NCI-H1694 (cell line): ENCODE measurements at regions not wholly inside any gene's neighbourhood (a gene's known extent, or its start where the extent isn't known, plus 50 kb on each side); places are given as distances from the start of the nearest gene placed in this dataset.
"Not testable (repeated sequence)": the region's sequence is repeated elsewhere in the genome, so short reads cannot be mapped to it uniquely, and the experiment has no call there.

Source experiments
- DNase-seq: peaks from one replicate; lab custom pipeline; 2025; lab: John Stamatoyannopoulos, UW

DNA sequence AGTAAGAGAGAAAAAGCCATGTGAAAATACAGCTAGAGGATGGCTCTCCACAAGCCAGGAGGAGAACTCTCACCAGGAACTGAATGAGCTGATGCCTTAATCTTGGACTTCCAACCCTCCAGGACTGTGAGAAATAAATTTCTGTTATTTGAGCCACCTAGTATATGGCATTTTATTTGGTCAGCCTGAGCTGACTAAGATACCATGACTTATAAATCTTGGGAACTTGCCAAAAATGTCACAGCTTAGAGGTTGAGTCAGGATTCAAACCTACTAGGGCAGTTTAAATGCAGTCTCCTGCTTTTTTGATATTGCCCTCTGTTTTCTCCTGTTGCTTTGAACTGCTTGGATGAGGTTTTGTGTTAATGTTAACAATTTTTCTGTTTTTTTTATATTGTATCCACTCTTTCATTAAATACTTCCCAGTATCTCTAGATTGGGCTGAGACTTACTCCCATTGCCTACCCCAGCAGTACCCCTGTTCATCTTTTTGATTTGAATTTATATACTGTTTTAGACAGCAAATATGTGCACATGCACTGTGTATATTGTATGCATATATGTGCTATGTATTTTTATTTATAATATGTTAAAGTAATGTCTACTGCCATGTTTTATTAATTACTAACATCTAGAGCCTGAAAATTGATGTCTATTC, 1223.2 kb downstream of the OTOL1 start:
- no peak for DNase-seq

GRCh38 chr3:162721736-162722135, 1225.1 kb downstream of the OTOL1 start:
- no peak for DNase-seq

DNA sequence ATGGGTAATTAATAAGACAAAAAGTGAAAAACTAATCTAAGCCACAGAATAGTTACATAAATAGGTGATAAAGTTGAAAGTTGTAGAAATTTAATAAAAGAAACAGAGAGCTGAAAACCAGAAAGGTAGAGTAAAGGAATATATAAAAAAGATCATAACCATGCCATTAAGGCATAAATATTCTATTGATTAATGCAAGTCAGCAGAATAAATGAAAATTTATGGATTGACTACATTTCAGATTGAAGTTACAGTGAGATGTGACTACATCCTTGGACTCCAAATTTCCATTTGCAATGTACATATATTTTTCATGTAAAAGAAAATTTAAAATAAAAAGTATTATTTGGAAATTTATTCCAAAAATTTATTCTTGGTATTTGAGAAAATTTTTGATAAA, 1225.7 kb downstream of the OTOL1 start:
- DNase-seq = no peak

DNA sequence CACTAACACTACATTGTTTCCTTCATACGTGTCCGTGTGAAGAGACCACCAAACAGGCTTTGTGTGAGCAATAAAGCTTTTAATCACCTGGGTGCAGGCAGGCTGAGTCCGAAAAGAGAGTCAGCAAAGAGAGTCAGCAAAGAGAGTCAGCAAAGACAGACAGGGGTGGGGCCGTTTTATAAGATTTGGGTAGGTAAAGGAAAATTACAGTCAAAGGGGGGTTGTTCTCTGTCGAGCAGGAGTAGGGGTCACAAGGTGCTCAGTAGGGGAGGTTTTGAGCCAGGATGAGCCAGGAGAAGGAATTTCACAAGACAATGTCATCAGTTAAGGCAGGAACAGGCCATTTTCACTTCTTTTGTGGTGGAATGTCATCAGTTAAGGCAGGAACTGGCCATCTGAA, 1226.2 kb downstream of the OTOL1 start:
- DNase-seq = not testable (repeated sequence)

DNA sequence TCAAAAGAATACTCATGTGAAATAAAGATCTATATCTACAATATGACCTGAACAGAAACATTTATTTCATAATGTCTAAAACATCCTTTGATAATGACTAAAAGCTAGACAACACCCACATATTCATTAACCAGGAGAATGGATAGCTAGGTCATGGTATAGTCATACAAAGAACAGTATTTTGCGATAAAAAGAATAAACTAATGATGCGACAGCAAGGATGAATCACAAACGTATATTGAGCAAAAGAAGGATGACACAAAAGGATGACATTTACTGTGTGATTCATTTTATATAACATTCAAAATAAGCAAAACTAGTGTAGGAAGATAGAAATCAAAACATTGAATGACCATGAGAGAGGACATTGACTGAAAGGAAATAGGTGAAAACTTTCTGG, 1233.1 kb downstream of the OTOL1 start:
- no peak for DNase-seq

- not testable (repeated sequence) for DNase-seq
Measured at GRCh38 chr3:162731961-162732360, 1235.4 kb downstream of the OTOL1 start.

DNA sequence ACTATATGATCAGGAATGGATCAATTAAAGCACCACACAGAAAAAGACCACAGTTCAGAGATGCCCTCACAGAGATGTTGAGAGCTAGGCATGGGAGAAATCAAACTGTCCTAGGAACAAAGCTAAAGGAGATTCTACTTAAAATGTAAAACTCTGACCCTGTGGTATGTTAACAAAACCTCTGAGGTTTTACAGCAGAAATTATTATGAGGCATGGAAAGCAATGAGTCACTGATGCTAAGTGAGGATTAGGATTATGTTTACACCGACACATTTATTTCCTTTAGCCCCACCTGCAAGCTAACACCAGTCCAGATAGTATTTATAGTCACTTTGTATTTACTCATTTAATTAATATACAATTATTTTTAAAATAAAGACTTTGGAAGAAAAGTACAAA, 1242.2 kb downstream of the OTOL1 start:
- DNase-seq = no peak

GRCh38 chr3:162740941-162741596, 1244.5 kb downstream of the OTOL1 start:
- DNase-seq = no peak

DNA sequence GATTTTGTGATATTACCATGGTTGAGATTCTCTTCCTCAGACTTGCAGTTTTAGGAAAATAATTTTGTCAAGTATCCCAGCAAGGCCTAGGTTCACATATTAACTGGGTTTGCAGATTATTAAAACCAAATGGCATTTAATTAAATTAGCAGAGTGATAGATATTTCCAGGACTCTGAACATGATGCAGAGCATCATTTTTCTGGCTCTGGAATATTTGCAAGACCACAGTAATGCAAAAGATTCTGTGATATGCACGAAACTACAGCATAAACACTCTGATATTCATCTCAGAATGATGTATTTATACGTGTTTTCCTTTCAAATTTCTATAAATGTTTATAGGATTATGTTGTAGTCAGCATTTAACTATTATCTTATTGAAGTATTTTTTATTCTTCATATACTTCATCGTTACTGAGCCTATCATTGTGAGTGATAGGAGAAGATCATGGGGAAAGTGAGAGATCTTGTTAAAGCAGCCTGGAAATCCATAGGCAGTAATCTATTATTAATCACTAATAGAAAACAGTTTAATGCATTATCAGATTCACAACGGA, 1245.6 kb downstream of the OTOL1 start:
- no peak for DNase-seq

DNA sequence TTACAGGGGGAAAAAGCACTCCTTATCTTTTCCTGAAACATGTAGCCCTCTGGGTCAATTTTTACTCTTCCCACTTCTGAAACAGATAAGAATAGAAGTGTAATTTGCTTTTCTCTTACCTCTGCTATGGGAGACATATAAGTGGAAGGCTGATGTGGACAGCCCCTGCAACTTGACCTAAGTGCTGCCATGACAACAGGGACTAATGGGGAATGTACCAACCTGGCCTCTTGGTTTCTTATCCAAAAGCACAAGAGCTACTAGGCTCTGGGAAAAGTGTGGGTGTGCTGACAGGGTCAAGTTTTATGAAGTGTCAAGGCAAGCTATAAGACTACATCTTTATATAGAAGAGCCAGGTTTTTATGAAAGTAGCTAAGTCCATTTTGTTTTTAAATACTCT, 1246.5 kb downstream of the OTOL1 start:
- DNase-seq = no peak

- DNase-seq = no peak
Measured at GRCh38 chr3:162760789-162761188, 1264.2 kb downstream of the OTOL1 start.

DNA sequence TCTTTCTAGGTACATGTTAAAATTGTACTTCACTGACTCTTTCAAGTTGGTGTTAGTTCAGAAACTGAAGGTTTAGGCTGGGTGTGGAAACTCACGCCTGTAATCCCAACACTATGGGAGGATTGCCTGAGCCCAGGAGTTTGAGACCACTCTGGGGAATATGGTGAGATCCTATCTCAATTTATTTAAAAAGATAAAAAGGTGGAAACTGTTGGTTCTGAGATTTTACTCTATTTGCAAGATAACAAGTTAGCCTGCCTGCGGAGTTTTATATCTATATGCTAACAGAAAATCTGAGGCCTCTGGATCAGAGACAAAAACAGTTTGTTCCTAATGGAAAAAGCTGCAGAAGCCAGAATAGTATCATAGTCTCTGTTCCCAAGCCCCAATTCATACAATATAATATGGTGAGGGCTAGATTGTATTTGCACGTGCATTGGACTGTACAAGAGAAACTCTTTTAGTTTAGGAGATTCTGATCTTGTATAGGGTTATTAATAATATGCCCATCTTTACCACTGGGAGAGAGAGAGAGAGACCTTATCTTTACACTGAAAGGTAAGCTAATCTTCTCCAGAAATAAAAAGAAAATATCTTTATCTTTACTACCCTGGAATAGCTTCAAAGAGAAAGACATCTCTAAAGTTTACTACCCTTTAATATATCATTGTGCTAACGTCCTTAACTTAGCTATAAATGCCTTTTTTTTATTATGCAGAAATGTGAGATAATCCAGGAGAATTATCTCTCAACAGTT, 1267.6 kb downstream of the OTOL1 start:
- DNase-seq = no peak

DNA sequence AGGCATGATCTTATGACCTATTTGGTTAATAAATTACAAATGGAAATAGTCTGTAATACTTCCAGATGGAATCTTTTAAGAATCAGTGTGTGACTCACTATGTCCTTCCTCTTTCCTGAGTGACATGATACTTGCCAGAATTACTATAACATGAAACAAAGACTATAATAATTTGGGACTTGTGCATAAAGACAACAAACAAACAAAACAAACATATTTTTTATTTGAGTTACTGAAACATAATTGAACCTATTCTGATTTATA, 1268.1 kb downstream of the OTOL1 start:
- DNase-seq = no peak

DNA sequence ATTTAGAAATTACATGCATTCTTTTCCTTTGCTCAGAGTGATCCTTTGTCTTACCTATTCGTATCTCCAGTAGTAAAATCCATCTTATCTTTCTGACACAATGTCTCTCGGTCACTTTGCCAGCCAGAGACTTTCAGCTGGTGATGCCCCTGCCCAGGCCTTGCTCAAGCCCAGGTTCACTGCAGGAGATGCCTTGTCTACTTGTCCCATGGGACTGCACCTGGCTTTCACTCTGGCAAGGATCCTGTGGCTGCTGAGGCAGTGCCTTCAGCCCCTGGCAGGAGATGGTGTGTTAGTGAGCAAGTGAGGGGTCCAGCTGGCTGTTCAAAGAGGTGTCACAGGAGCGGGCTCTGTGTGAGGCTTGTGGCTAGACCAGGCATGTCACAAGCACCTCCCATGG, 1268.9 kb downstream of the OTOL1 start:
- no peak for DNase-seq

DNA sequence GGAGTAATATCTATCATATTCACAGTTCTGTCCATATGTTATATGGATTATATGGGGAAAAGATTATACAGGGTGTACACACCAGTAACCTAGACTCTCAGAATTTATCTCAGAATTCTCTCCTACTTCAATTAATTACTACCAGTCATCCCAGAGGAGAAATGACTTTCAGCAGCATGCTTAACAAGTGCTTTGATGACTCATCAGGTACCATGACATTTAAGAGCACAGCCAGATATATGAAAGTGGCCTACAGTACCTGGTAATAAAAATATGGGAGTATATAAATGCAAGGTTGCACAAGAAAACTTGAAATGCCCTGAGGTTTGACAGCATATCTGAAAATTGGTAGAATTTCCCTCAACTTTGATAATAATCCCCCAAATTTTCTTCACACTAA, 1273.0 kb downstream of the OTOL1 start:
- DNase-seq = no peak

GRCh38 chr3:162770551-162770950, 1273.9 kb downstream of the OTOL1 start:
- no peak for DNase-seq

DNA sequence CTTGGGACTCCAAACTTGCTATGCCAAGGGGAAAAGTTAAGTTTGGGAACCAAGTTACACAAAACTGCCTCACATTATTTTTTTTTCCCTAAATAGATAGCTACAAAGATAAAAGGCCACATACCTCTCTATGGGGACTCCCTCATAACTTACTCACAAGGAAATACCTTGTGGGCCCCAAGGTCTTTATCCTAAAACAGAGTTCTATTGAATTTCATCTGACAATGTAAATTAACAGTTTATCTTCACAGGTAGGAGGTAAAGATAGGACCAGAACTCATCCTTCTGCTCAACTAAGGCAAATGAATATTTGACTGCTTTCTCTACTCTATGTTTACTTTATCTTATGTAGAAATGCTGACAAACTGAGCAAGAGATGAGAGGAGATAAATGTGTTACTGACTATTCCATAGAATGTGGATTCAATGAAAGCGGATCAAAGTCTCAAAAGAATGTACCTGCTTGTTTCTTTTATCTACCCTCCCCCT, 1278.0 kb downstream of the OTOL1 start:
- no peak for DNase-seq

GRCh38 chr3:162776148-162776547, 1279.5 kb downstream of the OTOL1 start:
- DNase-seq = no peak

- DNase-seq = no peak
Measured at GRCh38 chr3:162777118-162777517, 1280.5 kb downstream of the OTOL1 start.

DNA sequence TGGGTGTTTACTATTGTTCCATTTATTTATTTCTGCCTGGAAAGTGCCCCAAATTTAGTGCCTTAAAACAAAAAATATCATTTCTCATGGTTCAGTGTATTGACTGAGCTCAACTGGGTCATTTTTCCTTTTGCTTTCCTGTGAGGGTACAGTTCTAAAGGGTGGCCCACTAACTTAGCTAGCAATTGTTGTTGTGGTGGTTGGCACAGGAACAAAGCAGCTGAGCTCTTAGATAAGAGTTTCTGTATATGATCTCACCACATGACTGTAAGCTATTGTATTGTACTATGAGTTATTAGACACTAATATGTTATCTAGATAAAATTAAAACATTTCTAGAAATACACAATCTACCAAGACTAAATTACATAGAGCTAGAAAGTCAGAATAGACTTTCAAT, 1283.7 kb downstream of the OTOL1 start:
- DNase-seq = no peak

GRCh38 chr3:162799910-162800309, 1303.3 kb downstream of the OTOL1 start:
- no peak for DNase-seq

- no peak for DNase-seq
Measured at GRCh38 chr3:162802228-162802965, 1305.8 kb downstream of the OTOL1 start.
